ENCODE measurements at regions not wholly inside any gene's neighbourhood (a gene's known extent, or its start where the extent isn't known, plus 50 kb on each side); places are given as distances from the start of the nearest gene placed in this dataset.

- no peak for TF ChIP-seq CTCF (conservative IDR thresholded peaks at IDR 0.05; ENCODE audit: low read depth, low read length)
- no peak for DNase-seq (ENCODE audit: low read depth)
These were observed 405.3 kb downstream of the LPIN1 start for GRCh38 chr2:12151716-12152115.

GRCh38 chr2:12152888-12153287 lies 406.5 kb downstream of the LPIN1 start:
- TF ChIP-seq CTCF (conservative IDR thresholded peaks at IDR 0.05; ENCODE audit: low read depth, low read length), result no peak
- no peak overlapping the region for H3K4me3 ChIP-seq (ENCODE audit: low read depth, low read length)
- no peak for DNase-seq (ENCODE audit: low read depth)

More at GRCh38 chr2:12151716-12152115, 405.3 kb downstream of the LPIN1 start:
- H3K4me3 ChIP-seq (ENCODE audit: low read depth, low read length), result no peak overlapping the region

GRCh38 chr2:12155303-12156051 lies 409.0 kb downstream of the LPIN1 start:
- no peak for DNase-seq (ENCODE audit: low read depth)
- H3K4me3 ChIP-seq (ENCODE audit: low read depth, low read length), result no peak overlapping the region
- no peak for TF ChIP-seq CTCF (conservative IDR thresholded peaks at IDR 0.05; ENCODE audit: low read depth, low read length)

GRCh38 chr2:12156349-12156748 lies 409.9 kb downstream of the LPIN1 start:
- H3K4me3 ChIP-seq (ENCODE audit: low read depth, low read length), result no peak overlapping the region
- no peak for TF ChIP-seq CTCF (conservative IDR thresholded peaks at IDR 0.05; ENCODE audit: low read depth, low read length)
- DNase-seq (ENCODE audit: low read depth), result no peak

GRCh38 chr2:12161085-12161484 lies 414.7 kb downstream of the LPIN1 start:
- TF ChIP-seq CTCF (conservative IDR thresholded peaks at IDR 0.05; ENCODE audit: low read depth, low read length), result no peak
- H3K4me3 ChIP-seq (ENCODE audit: low read depth, low read length), result no peak overlapping the region
- DNase-seq (ENCODE audit: low read depth), result no peak

GRCh38 chr2:12162269-12163247 lies 416.1 kb downstream of the LPIN1 start:
- TF ChIP-seq CTCF (conservative IDR thresholded peaks at IDR 0.05; ENCODE audit: low read depth, low read length), result no peak

More at GRCh38 chr2:12162269-12163247, 416.1 kb downstream of the LPIN1 start:
- DNase-seq (ENCODE audit: low read depth), result no peak
- H3K4me3 ChIP-seq (ENCODE audit: low read depth, low read length), result no peak overlapping the region

Data from epithelial cell of proximal tubule (primary cell).